Prostate gland (tissue), 2 donors: ENCODE measurements at regions not wholly inside any gene's neighbourhood (a gene's known extent, or its start where the extent isn't known, plus 50 kb on each side); places are given as distances from the start of the nearest gene placed in this dataset.

Source experiments
- POLR2AphosphoS5 ChIP-seq: sonication (generic); formaldehyde crosslinking; IDR thresholded peaks from one replicate; pipeline ENCODE4 v1.6.1; 2017; ENCODE audit warnings: antibody characterized with exemption
- TF ChIP-seq, protein P1 (sequence below), 4 experiments: fragments of 200-600 bp in 2 of 4; fragments of 450-650 bp in 2 of 4; sonication (generic) in 2 of 4; IDR thresholded peaks; 1 replicate in 3 of 4; 2 replicates in 1 of 4; pipeline ENCODE4 v1.5.1; 2016 to 2019; ENCODE audit warnings: antibody characterized with exemption in 4 of 4, mild to moderate bottlenecking in 2 of 4, moderate library complexity in 2 of 4

DNA sequence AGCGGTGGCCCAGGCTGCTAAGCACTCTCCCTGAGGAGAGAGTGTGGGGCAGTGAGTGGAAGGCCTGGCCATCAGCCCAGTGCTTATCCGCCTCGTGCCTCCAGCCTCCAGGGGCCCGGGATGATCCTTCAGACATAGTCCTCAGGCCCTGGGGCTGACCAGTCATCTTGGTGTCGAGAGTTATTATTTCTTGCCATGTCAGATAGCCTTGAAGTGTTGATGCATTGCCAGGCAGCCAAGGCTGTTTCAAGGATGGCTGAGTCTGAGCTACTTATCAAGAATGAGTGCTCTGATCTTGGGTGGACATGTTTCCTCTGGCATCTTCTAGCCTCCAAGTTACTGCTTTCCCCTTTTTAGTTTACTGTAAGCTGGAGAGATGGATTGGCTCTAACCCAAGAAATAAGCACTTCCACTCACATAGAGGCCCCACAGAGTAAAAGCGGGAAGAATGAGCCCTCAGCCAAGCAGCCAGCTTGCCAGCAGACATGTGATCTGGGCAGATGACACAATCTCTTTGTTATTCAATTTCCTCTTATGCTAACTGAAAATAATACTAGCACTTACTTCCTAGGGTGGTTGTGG, 136.5 kb upstream of the NAMPT start:
- TF ChIP-seq POLR2AphosphoS5, result peak; percentile 64
- TF ChIP-seq, protein P1, sequence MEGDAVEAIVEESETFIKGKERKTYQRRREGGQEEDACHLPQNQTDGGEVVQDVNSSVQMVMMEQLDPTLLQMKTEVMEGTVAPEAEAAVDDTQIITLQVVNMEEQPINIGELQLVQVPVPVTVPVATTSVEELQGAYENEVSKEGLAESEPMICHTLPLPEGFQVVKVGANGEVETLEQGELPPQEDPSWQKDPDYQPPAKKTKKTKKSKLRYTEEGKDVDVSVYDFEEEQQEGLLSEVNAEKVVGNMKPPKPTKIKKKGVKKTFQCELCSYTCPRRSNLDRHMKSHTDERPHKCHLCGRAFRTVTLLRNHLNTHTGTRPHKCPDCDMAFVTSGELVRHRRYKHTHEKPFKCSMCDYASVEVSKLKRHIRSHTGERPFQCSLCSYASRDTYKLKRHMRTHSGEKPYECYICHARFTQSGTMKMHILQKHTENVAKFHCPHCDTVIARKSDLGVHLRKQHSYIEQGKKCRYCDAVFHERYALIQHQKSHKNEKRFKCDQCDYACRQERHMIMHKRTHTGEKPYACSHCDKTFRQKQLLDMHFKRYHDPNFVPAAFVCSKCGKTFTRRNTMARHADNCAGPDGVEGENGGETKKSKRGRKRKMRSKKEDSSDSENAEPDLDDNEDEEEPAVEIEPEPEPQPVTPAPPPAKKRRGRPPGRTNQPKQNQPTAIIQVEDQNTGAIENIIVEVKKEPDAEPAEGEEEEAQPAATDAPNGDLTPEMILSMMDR (IDR thresholded peaks at IDR 0.05), result no peak
